SK-N-SH (cell line): ENCODE measurements at regions not wholly inside any gene's neighbourhood (a gene's known extent, or its start where the extent isn't known, plus 50 kb on each side); places are given as distances from the start of the nearest gene placed in this dataset.

Source experiments
- CTCF ChIA-PET: fragments of 300-600, 350-600 bp; formaldehyde crosslinking; extraction: SDS; loops from one replicate; lab custom pipeline; 2021; lab: Yijun Ruan, JAX
- POLR2A ChIA-PET: fragments of 350-600 bp; sonication (Branson Sonifier 250); formaldehyde crosslinking; extraction: SDS; loops from one replicate; lab custom pipeline; 2020; ENCODE audit warnings: antibody characterized with exemption, inconsistent platforms; lab: Yijun Ruan, JAX
- DNase-seq: peaks from one replicate; pipeline ENCODE4 v3.0.0; 2012
- H2AFZ ChIP-seq: fragments of 200-600 bp; sonication (generic); 2 replicates; pipeline ENCODE4 v1.8.1; 2016; ENCODE audit warnings: antibody characterized with exemption, mild to moderate bottlenecking, low read depth
- H3F3A ChIP-seq: fragments of 200-600 bp; sonication (generic); replicated peaks from 2 replicates; pipeline ENCODE3; 2016; ENCODE audit warnings: antibody characterized with exemption, mild to moderate bottlenecking; ENCODE audit not compliant: insufficient read depth
- H3K27ac ChIP-seq, 2 experiments: fragments of 200-500 bp in 1 of 2; fragments of 200-600 bp in 1 of 2; sonication (Bioruptor generic) in 1 of 2; sonication (generic), shearing (Covaris generic) in 1 of 2; 2 replicates each; pipeline versions ENCODE4 v1.5.1 to v1.6.1; 2014 to 2016; ENCODE audit warnings: low read depth in 2 of 2, inconsistent platforms in 1 of 2, low read length in 1 of 2, mild to moderate bottlenecking in 1 of 2, mixed read lengths in 1 of 2
- H3K27me3 ChIP-seq: fragments of 200-600 bp; sonication (generic), shearing (Covaris generic); 2 replicates; pipeline ENCODE4 v1.6.1; 2016; ENCODE audit warnings: mixed run types; ENCODE audit not compliant: insufficient read depth
- H3K36me3 ChIP-seq, 2 experiments: fragments of 200-500 bp in 1 of 2; fragments of 200-600 bp in 1 of 2; sonication (Bioruptor generic) in 1 of 2; sonication (generic) in 1 of 2; replicated peaks in 1 of 2; 2 replicates each; pipeline versions ENCODE3 to v1.5.1; 2014 to 2016; ENCODE audit warnings: low read length in 1 of 2, mild to moderate bottlenecking in 1 of 2; ENCODE audit not compliant: insufficient read depth in 2 of 2, control insufficient read depth in 1 of 2
- H3K4me1 ChIP-seq, 2 experiments: fragments of 200-500 bp in 1 of 2; fragments of 200-600 bp in 1 of 2; sonication (Bioruptor generic) in 1 of 2; sonication (generic), shearing (Covaris generic) in 1 of 2; 2 replicates each; pipeline versions ENCODE4 v1.5.1 to v1.6.1; 2014 to 2016; ENCODE audit warnings: low read depth in 1 of 2, low read length in 1 of 2, mixed run types in 1 of 2; ENCODE audit not compliant: insufficient read depth in 2 of 2, control insufficient read depth in 1 of 2
- H3K4me2 ChIP-seq: fragments of 200-600 bp; sonication (generic), shearing (Covaris generic); 2 replicates; pipeline ENCODE4 v1.6.1; 2017; ENCODE audit warnings: mixed run types
- H3K4me3 ChIP-seq, 2 experiments: fragments of 200-500 bp in 1 of 2; fragments of 200-600 bp in 1 of 2; sonication (Bioruptor generic) in 1 of 2; sonication (generic), shearing (Covaris generic) in 1 of 2; 2 replicates each; pipeline versions ENCODE4 v1.5.1 to v1.8.1; 2014 to 2016; ENCODE audit warnings: low read depth in 2 of 2, inconsistent platforms in 1 of 2, low read length in 1 of 2, mild to moderate bottlenecking in 1 of 2, mixed read lengths in 1 of 2, moderate library complexity in 1 of 2
- H3K79me2 ChIP-seq: fragments of 200-600 bp; sonication (generic); 2 replicates; pipeline ENCODE4 v1.8.1; 2017; ENCODE audit warnings: mild to moderate bottlenecking; ENCODE audit not compliant: insufficient read depth
- H3K9ac ChIP-seq: fragments of 200-600 bp; sonication (generic); 2 replicates; pipeline ENCODE4 v1.6.1; 2017; ENCODE audit warnings: mixed run types
- H3K9me2 ChIP-seq: fragments of 200-600 bp; sonication (generic); 2 replicates; pipeline ENCODE4 v1.6.1; 2017; ENCODE audit warnings: mixed run types
- H3K9me3 ChIP-seq: fragments of 200-600 bp; sonication (generic); 2 replicates; pipeline ENCODE4 v1.6.1; 2017; ENCODE audit warnings: mixed run types, mild to moderate bottlenecking, moderate library complexity
- H4K20me1 ChIP-seq: fragments of 200-600 bp; sonication (generic); 2 replicates; pipeline ENCODE4 v1.6.1; 2017; ENCODE audit warnings: mild to moderate bottlenecking, mixed run types; ENCODE audit not compliant: insufficient read depth
- CHD2 ChIP-seq: fragments of 150-350 bp; IDR thresholded peaks from 2 replicates; pipeline ENCODE4 v1.6.1; 2018; ENCODE audit warnings: low read length; ENCODE audit not compliant: partially characterized antibody
- ELF1 ChIP-seq: IDR thresholded peaks from 2 replicates; pipeline ENCODE4 v1.4.0; 2012
- EP300 ChIP-seq, 2 experiments: IDR thresholded peaks; 2 replicates each; pipeline versions ENCODE4 v1.4.0 to v1.6.1; 2012; ENCODE audit warnings: borderline replicate concordance in 1 of 2, low read depth in 1 of 2, low read length in 1 of 2
- FOXJ3 ChIP-seq: sonication (generic); formaldehyde crosslinking; IDR thresholded peaks from 2 replicates; pipeline ENCODE4 v1.5.1; 2020; ENCODE audit warnings: mild to moderate bottlenecking, missing genetic modification reagents
- FOXM1 ChIP-seq: IDR thresholded peaks from 2 replicates; pipeline ENCODE4 v1.4.0; 2012; ENCODE audit warnings: low read depth, mild to moderate bottlenecking
- JUND ChIP-seq: IDR thresholded peaks from 2 replicates; pipeline ENCODE4 v1.4.0; 2012
- NFIC ChIP-seq: IDR thresholded peaks from 2 replicates; pipeline ENCODE4 v1.4.0; 2012; ENCODE audit warnings: borderline replicate concordance
- RCOR1 ChIP-seq: fragments of 150-350 bp; IDR thresholded peaks from 2 replicates; pipeline ENCODE4 v1.6.1; 2017; ENCODE audit warnings: antibody characterized with exemption, low read length
- SIN3A ChIP-seq: IDR thresholded peaks from 2 replicates; pipeline ENCODE4 v1.6.1; 2012; ENCODE audit warnings: low read depth, mild to moderate bottlenecking, low read length, moderate library complexity, borderline replicate concordance
- TCF12 ChIP-seq: IDR thresholded peaks from 2 replicates; pipeline ENCODE4 v1.4.0; 2012
- WGBS: methylation state at CpG from one replicate; pipeline ENCODE4 v1.1.6; 2017; ENCODE audit warnings: low lambda C conversion rate; 5-methylcytosine and 5-hydroxymethylcytosine counted together
- TF ChIP-seq, protein P1 (sequence below): IDR thresholded peaks from 2 replicates; pipeline ENCODE4 v1.4.0; 2012; ENCODE audit warnings: low read depth, borderline replicate concordance
- TF ChIP-seq, protein P2 (sequence below): IDR thresholded peaks from 2 replicates; pipeline ENCODE4 v1.4.0; 2012; ENCODE audit warnings: low read depth, borderline replicate concordance
- TF ChIP-seq, protein P3 (sequence below): IDR thresholded peaks from 2 replicates; pipeline ENCODE4; 2012
- TF ChIP-seq, protein P4 (sequence below): fragments of 150-350 bp; IDR thresholded peaks from 2 replicates; pipeline ENCODE4 v1.6.1; 2016; ENCODE audit warnings: mild to moderate bottlenecking, low read depth, low read length

DNA sequence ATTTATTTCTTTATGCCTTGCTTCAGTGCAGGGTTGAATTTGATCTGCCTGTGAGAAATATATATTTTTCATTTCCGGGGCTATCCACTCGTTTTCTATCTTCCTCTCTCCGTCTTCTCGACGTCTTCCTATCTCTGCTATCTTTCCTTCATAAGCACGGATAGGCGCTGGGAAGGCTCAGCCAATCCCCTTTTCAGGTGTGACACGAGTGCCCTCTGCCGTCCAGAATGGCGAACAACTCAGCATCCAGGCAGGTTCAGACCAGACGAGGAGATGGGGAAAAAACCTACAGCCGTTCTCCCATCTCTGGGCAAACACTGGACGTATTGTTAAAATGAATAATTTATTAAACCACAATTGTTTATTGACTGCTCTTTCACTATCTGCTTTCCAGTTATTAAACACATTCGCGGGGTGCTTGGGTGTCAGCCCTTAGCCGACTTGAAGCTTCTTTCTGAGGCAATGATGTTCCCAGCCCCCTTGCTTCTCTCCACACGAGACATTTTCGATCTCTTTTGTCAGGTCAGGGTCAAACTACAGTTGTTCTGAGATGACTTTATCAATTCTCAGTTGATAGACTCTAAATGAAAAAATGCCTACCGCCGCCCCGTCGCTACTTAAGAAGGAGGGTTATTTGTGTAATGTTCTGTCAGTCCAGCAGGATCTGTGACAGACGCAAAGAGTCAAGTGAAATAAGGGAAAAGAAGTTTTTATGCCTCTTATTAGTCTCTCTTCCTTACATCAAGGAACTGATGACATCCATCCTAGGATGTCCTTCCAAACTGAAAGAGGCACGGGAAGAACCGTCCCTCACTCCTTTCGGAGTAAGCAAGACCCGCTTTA is 96.3 kb upstream of the NOCT start (continued):
- TF ChIP-seq EP300 (IDR thresholded peaks at IDR 0.05; ENCODE audit: borderline replicate concordance in 1 of 2, low read depth in 1 of 2, low read length in 1 of 2): no peak
- TF ChIP-seq, protein P1, sequence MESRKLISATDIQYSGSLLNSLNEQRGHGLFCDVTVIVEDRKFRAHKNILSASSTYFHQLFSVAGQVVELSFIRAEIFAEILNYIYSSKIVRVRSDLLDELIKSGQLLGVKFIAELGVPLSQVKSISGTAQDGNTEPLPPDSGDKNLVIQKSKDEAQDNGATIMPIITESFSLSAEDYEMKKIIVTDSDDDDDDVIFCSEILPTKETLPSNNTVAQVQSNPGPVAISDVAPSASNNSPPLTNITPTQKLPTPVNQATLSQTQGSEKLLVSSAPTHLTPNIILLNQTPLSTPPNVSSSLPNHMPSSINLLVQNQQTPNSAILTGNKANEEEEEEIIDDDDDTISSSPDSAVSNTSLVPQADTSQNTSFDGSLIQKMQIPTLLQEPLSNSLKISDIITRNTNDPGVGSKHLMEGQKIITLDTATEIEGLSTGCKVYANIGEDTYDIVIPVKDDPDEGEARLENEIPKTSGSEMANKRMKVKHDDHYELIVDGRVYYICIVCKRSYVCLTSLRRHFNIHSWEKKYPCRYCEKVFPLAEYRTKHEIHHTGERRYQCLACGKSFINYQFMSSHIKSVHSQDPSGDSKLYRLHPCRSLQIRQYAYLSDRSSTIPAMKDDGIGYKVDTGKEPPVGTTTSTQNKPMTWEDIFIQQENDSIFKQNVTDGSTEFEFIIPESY: no peak
- TF ChIP-seq TCF12: no peak
- no peak for TF ChIP-seq ELF1
- TF ChIP-seq NFIC: no peak

DNA sequence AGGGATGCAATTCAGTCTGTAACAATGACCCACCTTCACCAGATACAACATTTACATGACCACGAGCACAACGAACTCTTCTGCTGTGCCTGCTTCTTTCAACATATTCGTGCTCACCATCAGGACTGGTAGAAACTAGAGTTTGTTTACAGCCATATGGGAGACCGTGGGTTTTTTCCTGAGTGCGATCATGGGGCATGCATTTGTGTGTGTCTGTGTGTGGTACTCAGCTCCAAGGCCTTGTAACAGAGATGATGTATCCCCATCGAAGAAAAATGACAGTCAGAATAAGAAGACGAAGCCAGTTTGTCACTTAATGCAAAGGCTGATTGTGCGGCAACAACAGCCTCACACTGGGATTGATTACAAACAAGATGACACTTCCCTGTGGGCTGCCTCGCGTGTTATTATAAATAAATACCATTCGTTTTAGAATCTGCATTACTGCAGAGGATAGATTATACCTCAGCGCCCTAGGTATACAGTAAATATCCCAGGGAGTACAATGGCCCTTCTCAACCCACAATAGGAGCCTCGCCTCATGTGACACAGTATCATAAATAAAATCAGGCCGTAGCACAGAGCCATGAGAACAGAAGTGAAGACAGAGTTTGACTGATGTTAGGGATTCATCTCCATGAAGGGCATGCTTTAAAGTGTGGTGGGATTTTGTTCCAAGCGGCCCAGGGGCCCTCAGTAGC is 97.3 kb upstream of the NOCT start:
- H3K9me3 ChIP-seq: no peaks in the 10 kb centered on the region
- H3K36me3 ChIP-seq: no peaks in the 10 kb centered on the region
- ChIA-PET POLR2A (no interaction called here), CTCF (interaction anchor here (1.0 to 5.0 kb wide), 7 partner anchors 29 to 828 kb away, joined by 4 to 37 read pairs (median 4); no protein-coding TSS in a partner anchor)
- H3F3A ChIP-seq: no peaks in the 10 kb centered on the region
- peak overlapping the region in 1 of 2 experiments; percentile 29; a peak in 1 of 4 replicates for H3K27ac ChIP-seq
- H4K20me1 ChIP-seq: no peaks in the 10 kb centered on the region
- TF ChIP-seq, protein P2, sequence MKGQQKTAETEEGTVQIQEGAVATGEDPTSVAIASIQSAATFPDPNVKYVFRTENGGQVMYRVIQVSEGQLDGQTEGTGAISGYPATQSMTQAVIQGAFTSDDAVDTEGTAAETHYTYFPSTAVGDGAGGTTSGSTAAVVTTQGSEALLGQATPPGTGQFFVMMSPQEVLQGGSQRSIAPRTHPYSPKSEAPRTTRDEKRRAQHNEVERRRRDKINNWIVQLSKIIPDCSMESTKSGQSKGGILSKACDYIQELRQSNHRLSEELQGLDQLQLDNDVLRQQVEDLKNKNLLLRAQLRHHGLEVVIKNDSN: no peak
- no peak for TF ChIP-seq CHD2
- no peak for TF ChIP-seq FOXJ3 (CRISPR knock-in tag)
- no peak for TF ChIP-seq JUND
- TF ChIP-seq, protein P3, sequence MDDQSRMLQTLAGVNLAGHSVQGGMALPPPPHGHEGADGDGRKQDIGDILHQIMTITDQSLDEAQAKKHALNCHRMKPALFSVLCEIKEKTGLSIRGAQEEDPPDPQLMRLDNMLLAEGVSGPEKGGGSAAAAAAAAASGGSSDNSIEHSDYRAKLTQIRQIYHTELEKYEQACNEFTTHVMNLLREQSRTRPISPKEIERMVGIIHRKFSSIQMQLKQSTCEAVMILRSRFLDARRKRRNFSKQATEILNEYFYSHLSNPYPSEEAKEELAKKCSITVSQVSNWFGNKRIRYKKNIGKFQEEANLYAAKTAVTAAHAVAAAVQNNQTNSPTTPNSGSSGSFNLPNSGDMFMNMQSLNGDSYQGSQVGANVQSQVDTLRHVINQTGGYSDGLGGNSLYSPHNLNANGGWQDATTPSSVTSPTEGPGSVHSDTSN: no peak
- no peak for TF ChIP-seq FOXM1
- no peak for TF ChIP-seq SIN3A
- TF ChIP-seq, protein P4, sequence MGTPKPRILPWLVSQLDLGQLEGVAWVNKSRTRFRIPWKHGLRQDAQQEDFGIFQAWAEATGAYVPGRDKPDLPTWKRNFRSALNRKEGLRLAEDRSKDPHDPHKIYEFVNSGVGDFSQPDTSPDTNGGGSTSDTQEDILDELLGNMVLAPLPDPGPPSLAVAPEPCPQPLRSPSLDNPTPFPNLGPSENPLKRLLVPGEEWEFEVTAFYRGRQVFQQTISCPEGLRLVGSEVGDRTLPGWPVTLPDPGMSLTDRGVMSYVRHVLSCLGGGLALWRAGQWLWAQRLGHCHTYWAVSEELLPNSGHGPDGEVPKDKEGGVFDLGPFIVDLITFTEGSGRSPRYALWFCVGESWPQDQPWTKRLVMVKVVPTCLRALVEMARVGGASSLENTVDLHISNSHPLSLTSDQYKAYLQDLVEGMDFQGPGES: no peak
- TF ChIP-seq RCOR1: no peak
- no peak overlapping the region for H2AFZ ChIP-seq
- no peaks in the 10 kb centered on the region for H3K9me2 ChIP-seq
- DNase-seq: no peak
- H3K4me3 ChIP-seq: no peak overlapping the region
- H3K27me3 ChIP-seq: no peaks in the 10 kb centered on the region
- no peak overlapping the region for H3K4me2 ChIP-seq
- WGBS: 75% methylated on average over 15 of the region's 15 CpGs
- peaks cover 0 to 28% of the 10 kb centered on the region in 2 experiments; a peak in 2 of 4 replicates for H3K4me1 ChIP-seq
- H3K9ac ChIP-seq: no peak overlapping the region
- H3K79me2 ChIP-seq: no peaks in the 10 kb centered on the region
